GM18517 (cell line): ENCODE measurements at regions not wholly inside any gene's neighbourhood (a gene's known extent, or its start where the extent isn't known, plus 50 kb on each side); places are given as distances from the start of the nearest gene placed in this dataset.

ENCODE experiments used
- ATAC-seq: cut with Tn5 transposase; IDR thresholded peaks from one replicate; pipeline ENCODE4 v1.9.1; 2021; ENCODE audit warnings: mild to moderate bottlenecking, moderate library complexity; ENCODE audit not compliant: unreplicated experiment

GRCh38 chr1:55506740-55507577 lies 291.8 kb upstream of the USP24 start:
- no peak for ATAC-seq

- no peak for ATAC-seq
Observed at GRCh38 chr1:55505326-55505725, 290.2 kb upstream of the USP24 start.

- ATAC-seq: no peak
Observed at GRCh38 chr1:55504306-55504731, 289.2 kb upstream of the USP24 start.

GRCh38 chr1:55503663-55504305 lies 288.6 kb upstream of the USP24 start:
- ATAC-seq: no peak

GRCh38 chr1:55500601-55501000 lies 285.4 kb upstream of the USP24 start:
- ATAC-seq: no peak

- no peak for ATAC-seq
Observed at GRCh38 chr1:55490547-55490946, 275.4 kb upstream of the USP24 start.

- ATAC-seq: no peak
Observed at GRCh38 chr1:55484173-55484572, 269.0 kb upstream of the USP24 start.

GRCh38 chr1:55483523-55483922 lies 268.4 kb upstream of the USP24 start:
- no peak for ATAC-seq

GRCh38 chr1:55481634-55482033 lies 266.5 kb upstream of the USP24 start:
- ATAC-seq: no peak

- no peak for ATAC-seq
Observed at GRCh38 chr1:55480029-55480795, 265.0 kb upstream of the USP24 start.

GRCh38 chr1:55478742-55479141 lies 263.6 kb upstream of the USP24 start:
- ATAC-seq: no peak

- ATAC-seq: no peak
Observed at GRCh38 chr1:55477953-55478352, 262.8 kb upstream of the USP24 start.

- ATAC-seq: no peak
Observed at GRCh38 chr1:55476445-55477015, 261.4 kb upstream of the USP24 start.

GRCh38 chr1:55474168-55474786 lies 259.1 kb upstream of the USP24 start:
- ATAC-seq: no peak

GRCh38 chr1:55473661-55474060 lies 258.5 kb upstream of the USP24 start:
- no peak for ATAC-seq

GRCh38 chr1:55472784-55473183 lies 257.6 kb upstream of the USP24 start:
- ATAC-seq: no peak

GRCh38 chr1:55472115-55472514 lies 257.0 kb upstream of the USP24 start:
- ATAC-seq: no peak

- no peak for ATAC-seq
Observed at GRCh38 chr1:55468142-55468795, 253.1 kb upstream of the USP24 start.

GRCh38 chr1:55466921-55467320 lies 251.8 kb upstream of the USP24 start:
- no peak for ATAC-seq

- no peak for ATAC-seq
Observed at GRCh38 chr1:55466373-55466772, 251.2 kb upstream of the USP24 start.
